ENCODE measurements at regions not wholly inside any gene's neighbourhood (a gene's known extent, or its start where the extent isn't known, plus 50 kb on each side); places are given as distances from the start of the nearest gene placed in this dataset.

DNA sequence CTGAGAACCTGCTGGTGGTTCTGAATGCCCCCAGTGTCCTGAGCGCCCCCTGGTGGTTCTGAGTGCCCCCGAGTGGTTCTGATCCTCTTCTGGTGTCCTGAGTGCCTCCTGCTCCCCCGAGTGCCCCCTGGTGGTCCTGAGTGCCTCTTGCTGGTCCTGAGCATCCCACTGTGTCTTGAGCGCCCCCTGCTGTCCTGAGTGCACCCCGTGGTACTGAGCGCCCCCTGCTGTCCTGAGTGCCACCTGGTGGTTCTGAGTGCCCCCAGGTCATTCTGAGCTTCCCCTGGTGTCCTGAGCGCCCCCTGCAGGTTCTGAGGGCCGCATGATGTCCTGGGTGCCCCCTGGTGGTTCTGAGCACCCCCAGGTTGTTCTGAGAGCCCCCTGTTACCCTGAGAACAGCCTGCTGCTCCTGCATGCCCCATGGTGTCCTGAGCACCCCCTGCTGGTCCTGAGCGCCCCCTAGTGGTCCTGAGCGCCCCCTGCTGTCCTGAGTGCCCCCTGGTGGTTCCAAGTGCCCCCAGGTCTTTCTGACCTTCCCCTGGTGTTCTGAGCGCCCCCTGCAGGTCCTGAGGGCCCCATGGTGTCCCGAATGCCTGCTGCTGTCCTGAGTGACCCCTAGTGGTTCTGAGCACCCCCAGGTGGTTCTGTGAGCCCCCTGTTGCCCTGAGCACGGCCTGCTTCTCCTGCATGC, 1165.4 kb downstream of the TMEM121 start:
- TF ChIP-seq, protein P1, sequence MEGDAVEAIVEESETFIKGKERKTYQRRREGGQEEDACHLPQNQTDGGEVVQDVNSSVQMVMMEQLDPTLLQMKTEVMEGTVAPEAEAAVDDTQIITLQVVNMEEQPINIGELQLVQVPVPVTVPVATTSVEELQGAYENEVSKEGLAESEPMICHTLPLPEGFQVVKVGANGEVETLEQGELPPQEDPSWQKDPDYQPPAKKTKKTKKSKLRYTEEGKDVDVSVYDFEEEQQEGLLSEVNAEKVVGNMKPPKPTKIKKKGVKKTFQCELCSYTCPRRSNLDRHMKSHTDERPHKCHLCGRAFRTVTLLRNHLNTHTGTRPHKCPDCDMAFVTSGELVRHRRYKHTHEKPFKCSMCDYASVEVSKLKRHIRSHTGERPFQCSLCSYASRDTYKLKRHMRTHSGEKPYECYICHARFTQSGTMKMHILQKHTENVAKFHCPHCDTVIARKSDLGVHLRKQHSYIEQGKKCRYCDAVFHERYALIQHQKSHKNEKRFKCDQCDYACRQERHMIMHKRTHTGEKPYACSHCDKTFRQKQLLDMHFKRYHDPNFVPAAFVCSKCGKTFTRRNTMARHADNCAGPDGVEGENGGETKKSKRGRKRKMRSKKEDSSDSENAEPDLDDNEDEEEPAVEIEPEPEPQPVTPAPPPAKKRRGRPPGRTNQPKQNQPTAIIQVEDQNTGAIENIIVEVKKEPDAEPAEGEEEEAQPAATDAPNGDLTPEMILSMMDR (IDR thresholded peaks at IDR 0.05) = no peak
- no peak for TF ChIP-seq POLR2A (IDR thresholded peaks at IDR 0.05)
